Transverse colon (tissue), 4 donors: ENCODE measurements at regions not wholly inside any gene's neighbourhood (a gene's known extent, or its start where the extent isn't known, plus 50 kb on each side); places are given as distances from the start of the nearest gene placed in this dataset.

Experiments
- POLR2AphosphoS5 ChIP-seq, 3 donors: sonication (generic); formaldehyde crosslinking; IDR thresholded peaks; one replicate each; pipeline ENCODE4 v1.6.1; 2016; ENCODE audit warnings: antibody characterized with exemption in 3 of 3
- TF ChIP-seq, protein P1 (sequence below), 5 experiments: fragments of 200-600 bp in 3 of 5; fragments of 450-650 bp in 2 of 5; sonication (generic) in 3 of 5; IDR thresholded peaks; 1 replicate in 2 of 5; 2 replicates in 3 of 5; pipeline ENCODE4 v1.5.1; 2016 to 2017; ENCODE audit warnings: antibody characterized with exemption in 5 of 5, inconsistent platforms in 3 of 5, mild to moderate bottlenecking in 2 of 5, moderate library complexity in 1 of 5

DNA sequence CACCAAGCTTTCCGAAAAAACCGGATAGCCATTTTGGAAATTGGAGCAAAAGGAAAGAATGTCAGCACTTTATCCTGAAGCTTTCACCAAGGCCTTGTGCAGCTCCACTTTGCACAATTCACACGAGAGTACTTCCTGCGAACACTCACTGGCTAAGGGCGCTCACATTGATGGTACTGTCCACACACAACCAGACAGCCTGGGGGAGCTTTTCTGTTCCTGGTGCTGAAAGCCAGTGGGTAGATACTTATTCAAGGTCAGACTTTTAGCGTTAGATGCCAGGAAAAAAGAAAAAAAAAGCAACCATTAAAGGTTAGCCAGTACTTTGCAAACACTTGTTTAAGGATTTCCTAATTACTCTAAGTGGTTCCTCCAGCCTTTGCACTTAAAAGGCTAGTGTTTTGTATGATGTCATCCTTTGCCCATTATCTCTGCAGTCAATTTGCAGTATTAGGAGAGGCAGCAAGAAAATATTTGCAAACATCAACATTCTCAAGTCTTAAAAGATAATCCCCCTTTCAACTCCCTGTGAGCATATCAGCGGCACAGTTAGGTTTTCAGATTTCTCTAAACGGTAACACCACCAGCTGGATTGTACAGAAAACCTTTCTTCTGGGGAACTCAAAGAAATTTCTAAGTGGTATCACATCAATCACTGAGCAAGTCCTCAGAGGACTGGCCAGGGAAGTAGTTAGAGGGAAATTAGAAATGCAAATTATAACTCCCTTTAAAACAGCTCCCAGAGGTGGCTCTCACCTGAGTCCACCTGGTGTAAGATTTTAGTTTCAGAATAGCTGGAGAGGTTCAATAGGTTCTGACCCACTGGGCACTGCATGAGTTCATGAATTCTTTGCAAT is 243.4 kb upstream of the IRX5 start:
- TF ChIP-seq POLR2AphosphoS5 (IDR thresholded peaks at IDR 0.05): no peak
- TF ChIP-seq, protein P1, sequence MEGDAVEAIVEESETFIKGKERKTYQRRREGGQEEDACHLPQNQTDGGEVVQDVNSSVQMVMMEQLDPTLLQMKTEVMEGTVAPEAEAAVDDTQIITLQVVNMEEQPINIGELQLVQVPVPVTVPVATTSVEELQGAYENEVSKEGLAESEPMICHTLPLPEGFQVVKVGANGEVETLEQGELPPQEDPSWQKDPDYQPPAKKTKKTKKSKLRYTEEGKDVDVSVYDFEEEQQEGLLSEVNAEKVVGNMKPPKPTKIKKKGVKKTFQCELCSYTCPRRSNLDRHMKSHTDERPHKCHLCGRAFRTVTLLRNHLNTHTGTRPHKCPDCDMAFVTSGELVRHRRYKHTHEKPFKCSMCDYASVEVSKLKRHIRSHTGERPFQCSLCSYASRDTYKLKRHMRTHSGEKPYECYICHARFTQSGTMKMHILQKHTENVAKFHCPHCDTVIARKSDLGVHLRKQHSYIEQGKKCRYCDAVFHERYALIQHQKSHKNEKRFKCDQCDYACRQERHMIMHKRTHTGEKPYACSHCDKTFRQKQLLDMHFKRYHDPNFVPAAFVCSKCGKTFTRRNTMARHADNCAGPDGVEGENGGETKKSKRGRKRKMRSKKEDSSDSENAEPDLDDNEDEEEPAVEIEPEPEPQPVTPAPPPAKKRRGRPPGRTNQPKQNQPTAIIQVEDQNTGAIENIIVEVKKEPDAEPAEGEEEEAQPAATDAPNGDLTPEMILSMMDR (IDR thresholded peaks at IDR 0.05): no peak
